Liver (tissue), 7 donors: ENCODE measurements at regions not wholly inside any gene's neighbourhood (a gene's known extent, or its start where the extent isn't known, plus 50 kb on each side); places are given as distances from the start of the nearest gene placed in this dataset.
A peak's percentile ranks its signal among the peaks of the same experiment; 100 is the strongest.

Experiments used
- DNase-seq: peaks from one replicate; pipeline ENCODE4 v3.0.0-alpha.2; 2017; ENCODE audit warnings: low spot score
- H3K27ac ChIP-seq, 2 donors: one replicate each; pipeline ENCODE4 v1.7.0; 2013; ENCODE audit warnings: inconsistent platforms in 2 of 2, low read length in 2 of 2, control low read depth in 1 of 2, low read depth in 1 of 2, mild to moderate bottlenecking in 1 of 2
- H3K27me3 ChIP-seq, 4 donors: one replicate each; pipeline versions ENCODE4 v1.6.1 to v1.7.0; 2013; ENCODE audit warnings: low read length in 3 of 4, inconsistent platforms in 1 of 4, mild to moderate bottlenecking in 1 of 4, moderate library complexity in 1 of 4; ENCODE audit not compliant: control insufficient read depth in 4 of 4, insufficient read depth in 4 of 4
- H3K36me3 ChIP-seq, 4 donors: one replicate each; pipeline versions ENCODE4 v1.6.1 to v1.7.0; 2013; ENCODE audit warnings: low read length in 3 of 4, mild to moderate bottlenecking in 3 of 4, low read depth in 1 of 4, moderate library complexity in 1 of 4; ENCODE audit not compliant: control insufficient read depth in 4 of 4, insufficient read depth in 3 of 4
- H3K4me1 ChIP-seq, 4 donors: one replicate each; pipeline versions ENCODE4 v1.6.1 to v1.7.0; 2013; ENCODE audit warnings: low read length in 3 of 4, mild to moderate bottlenecking in 3 of 4, moderate library complexity in 1 of 4; ENCODE audit not compliant: control insufficient read depth in 4 of 4, insufficient read depth in 4 of 4
- H3K4me3 ChIP-seq, 3 donors: one replicate each; pipeline versions ENCODE4 v1.6.1 to v1.7.0; 2013; ENCODE audit warnings: low read length in 3 of 3, control low read depth in 1 of 3, low read depth in 1 of 3, mild to moderate bottlenecking in 1 of 3
- H3K9ac ChIP-seq, 2 donors: one replicate each; pipeline ENCODE4 v1.7.0; 2013; ENCODE audit warnings: low read length in 2 of 2, mild to moderate bottlenecking in 2 of 2, moderate library complexity in 2 of 2, control low read depth in 1 of 2, low read depth in 1 of 2
- H3K9me3 ChIP-seq, 4 donors: one replicate each; pipeline versions ENCODE4 v1.6.1 to v1.7.0; 2013; ENCODE audit warnings: low read length in 3 of 4; ENCODE audit not compliant: control insufficient read depth in 4 of 4
- EGR1 ChIP-seq, 2 donors: IDR thresholded peaks; 2 replicates each; pipeline ENCODE4 v1.6.1; 2016 to 2018; ENCODE audit warnings: antibody characterized with exemption in 2 of 2, low read depth in 2 of 2
- FOXA1 ChIP-seq: IDR thresholded peaks from 2 replicates; pipeline ENCODE4 v1.6.1; 2016; ENCODE audit warnings: antibody characterized with exemption
- FOXA2 ChIP-seq: IDR thresholded peaks from 2 replicates; pipeline ENCODE4 v1.6.1; 2016; ENCODE audit warnings: antibody characterized with exemption
- GABPA ChIP-seq, 2 donors: IDR thresholded peaks in 1 of 2; conservative IDR thresholded peaks in 1 of 2; 2 replicates each; pipeline ENCODE4 v1.6.1; 2016; ENCODE audit warnings: antibody characterized with exemption in 2 of 2, mild to moderate bottlenecking in 1 of 2, moderate library complexity in 1 of 2
- HNF4A ChIP-seq, 2 donors: conservative IDR thresholded peaks; 2 replicates each; pipeline ENCODE4 v1.6.1; 2016; ENCODE audit warnings: antibody characterized with exemption in 2 of 2, mild to moderate bottlenecking in 2 of 2
- HNF4G ChIP-seq: IDR thresholded peaks from 2 replicates; pipeline ENCODE4 v1.6.1; 2016; ENCODE audit warnings: antibody characterized with exemption
- JUND ChIP-seq, 2 donors: IDR thresholded peaks; 2 replicates each; pipeline ENCODE4 v1.6.1; 2016; ENCODE audit warnings: antibody characterized with exemption in 2 of 2
- NR2F2 ChIP-seq: IDR thresholded peaks from 2 replicates; pipeline ENCODE4 v1.6.1; 2016; ENCODE audit warnings: antibody characterized with exemption
- RAD21 ChIP-seq, 2 donors: IDR thresholded peaks; 2 replicates each; pipeline ENCODE4 v1.6.1; 2016; ENCODE audit warnings: antibody characterized with exemption in 2 of 2, mild to moderate bottlenecking in 2 of 2
- RXRA ChIP-seq, 2 donors: IDR thresholded peaks; 2 replicates each; pipeline ENCODE4 v1.6.1; 2017 to 2018; ENCODE audit warnings: antibody characterized with exemption in 2 of 2, mild to moderate bottlenecking in 1 of 2
- SP1 ChIP-seq: IDR thresholded peaks from 2 replicates; pipeline ENCODE4 v1.6.1; 2018; ENCODE audit warnings: antibody characterized with exemption, mild to moderate bottlenecking
- TAF1 ChIP-seq: conservative IDR thresholded peaks from 2 replicates; pipeline ENCODE4 v1.6.1; 2016; ENCODE audit warnings: antibody characterized with exemption, mild to moderate bottlenecking
- YY1 ChIP-seq: IDR thresholded peaks from 2 replicates; pipeline ENCODE4 v1.6.1; 2016; ENCODE audit warnings: antibody characterized with exemption, mild to moderate bottlenecking
- TF ChIP-seq, protein P1 (sequence below): IDR thresholded peaks from 2 replicates; pipeline ENCODE4 v1.6.1; 2016; ENCODE audit warnings: antibody characterized with exemption
- TF ChIP-seq, protein P2 (sequence below): IDR thresholded peaks from 2 replicates; pipeline ENCODE4 v1.6.1; 2016; ENCODE audit warnings: antibody characterized with exemption
- TF ChIP-seq, protein P3 (sequence below): fragments of 150-350 bp; IDR thresholded peaks from 2 replicates; pipeline ENCODE4 v1.5.1; 2017; ENCODE audit warnings: improper control_type of control experiment, low read depth, low read length; ENCODE audit not compliant: missing input control
- TF ChIP-seq, protein P4 (sequence below): IDR thresholded peaks from 2 replicates; pipeline ENCODE4 v1.6.1; 2016; ENCODE audit warnings: antibody characterized with exemption
- TF ChIP-seq, protein P5 (sequence below): IDR thresholded peaks from 2 replicates; pipeline ENCODE4 v1.6.1; 2016; ENCODE audit warnings: antibody characterized with exemption, mild to moderate bottlenecking
- donor health status: healthy.
- donor health status: healthy.
- donor health status: healthy.
- donor health status: healthy.

DNA sequence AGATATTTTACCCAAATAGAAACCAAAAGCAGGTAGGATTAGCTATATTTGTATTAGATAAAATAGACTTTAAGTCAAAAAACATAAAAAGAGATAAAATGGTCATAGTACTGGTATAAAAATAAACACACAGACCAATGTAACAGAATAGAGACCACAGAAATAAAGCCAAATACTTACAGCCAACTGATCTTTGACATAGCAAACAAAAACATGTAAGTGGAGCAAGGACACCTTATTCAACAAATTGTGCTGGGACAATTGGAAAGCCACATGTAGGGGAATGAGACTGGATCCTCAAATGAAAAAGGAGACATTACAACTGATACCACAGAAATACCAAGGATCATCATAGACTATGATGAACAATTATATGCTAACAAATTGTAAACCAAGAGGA lies 94.5 kb upstream of the SIRPG start:
- Histone ChIP-seq H3K27ac (peak overlapping the region; percentile 3 to 68), H3K27me3 (no peaks in the 10 kb centered on the region), H3K4me1 (peaks cover 4 to 14% (median 5%) of the 10 kb centered on the region in 4 donors), H3K9me3 (no peaks in the 10 kb centered on the region), H3K36me3 (no peaks in the 10 kb centered on the region), H3K4me3 (no peak overlapping the region), H3K9ac (no peak overlapping the region)
- TF ChIP-seq, protein P1, sequence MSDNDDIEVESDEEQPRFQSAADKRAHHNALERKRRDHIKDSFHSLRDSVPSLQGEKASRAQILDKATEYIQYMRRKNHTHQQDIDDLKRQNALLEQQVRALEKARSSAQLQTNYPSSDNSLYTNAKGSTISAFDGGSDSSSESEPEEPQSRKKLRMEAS, result peak; percentile 68
- no peak for TF ChIP-seq GABPA (IDR thresholded peaks at IDR 0.05 in 1 of 2, conservative IDR thresholded peaks at IDR 0.05 in 1 of 2)
- TF ChIP-seq TAF1, result no peak
- peak; percentile 43 for TF ChIP-seq SP1
- TF ChIP-seq, protein P2, sequence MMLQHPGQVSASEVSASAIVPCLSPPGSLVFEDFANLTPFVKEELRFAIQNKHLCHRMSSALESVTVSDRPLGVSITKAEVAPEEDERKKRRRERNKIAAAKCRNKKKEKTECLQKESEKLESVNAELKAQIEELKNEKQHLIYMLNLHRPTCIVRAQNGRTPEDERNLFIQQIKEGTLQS, result no peak
- TF ChIP-seq, protein P3, sequence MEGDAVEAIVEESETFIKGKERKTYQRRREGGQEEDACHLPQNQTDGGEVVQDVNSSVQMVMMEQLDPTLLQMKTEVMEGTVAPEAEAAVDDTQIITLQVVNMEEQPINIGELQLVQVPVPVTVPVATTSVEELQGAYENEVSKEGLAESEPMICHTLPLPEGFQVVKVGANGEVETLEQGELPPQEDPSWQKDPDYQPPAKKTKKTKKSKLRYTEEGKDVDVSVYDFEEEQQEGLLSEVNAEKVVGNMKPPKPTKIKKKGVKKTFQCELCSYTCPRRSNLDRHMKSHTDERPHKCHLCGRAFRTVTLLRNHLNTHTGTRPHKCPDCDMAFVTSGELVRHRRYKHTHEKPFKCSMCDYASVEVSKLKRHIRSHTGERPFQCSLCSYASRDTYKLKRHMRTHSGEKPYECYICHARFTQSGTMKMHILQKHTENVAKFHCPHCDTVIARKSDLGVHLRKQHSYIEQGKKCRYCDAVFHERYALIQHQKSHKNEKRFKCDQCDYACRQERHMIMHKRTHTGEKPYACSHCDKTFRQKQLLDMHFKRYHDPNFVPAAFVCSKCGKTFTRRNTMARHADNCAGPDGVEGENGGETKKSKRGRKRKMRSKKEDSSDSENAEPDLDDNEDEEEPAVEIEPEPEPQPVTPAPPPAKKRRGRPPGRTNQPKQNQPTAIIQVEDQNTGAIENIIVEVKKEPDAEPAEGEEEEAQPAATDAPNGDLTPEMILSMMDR, result no peak
- peak in 1 of 2 donors; percentile 10 for TF ChIP-seq RAD21 (IDR thresholded peaks at IDR 0.05)
- no peak for TF ChIP-seq FOXA1
- TF ChIP-seq RXRA (IDR thresholded peaks at IDR 0.05), result peak in 1 of 2 donors; percentile 70
- no peak for TF ChIP-seq NR2F2
- TF ChIP-seq YY1, result peak; percentile 40
- no peak for TF ChIP-seq HNF4G
- TF ChIP-seq, protein P4, sequence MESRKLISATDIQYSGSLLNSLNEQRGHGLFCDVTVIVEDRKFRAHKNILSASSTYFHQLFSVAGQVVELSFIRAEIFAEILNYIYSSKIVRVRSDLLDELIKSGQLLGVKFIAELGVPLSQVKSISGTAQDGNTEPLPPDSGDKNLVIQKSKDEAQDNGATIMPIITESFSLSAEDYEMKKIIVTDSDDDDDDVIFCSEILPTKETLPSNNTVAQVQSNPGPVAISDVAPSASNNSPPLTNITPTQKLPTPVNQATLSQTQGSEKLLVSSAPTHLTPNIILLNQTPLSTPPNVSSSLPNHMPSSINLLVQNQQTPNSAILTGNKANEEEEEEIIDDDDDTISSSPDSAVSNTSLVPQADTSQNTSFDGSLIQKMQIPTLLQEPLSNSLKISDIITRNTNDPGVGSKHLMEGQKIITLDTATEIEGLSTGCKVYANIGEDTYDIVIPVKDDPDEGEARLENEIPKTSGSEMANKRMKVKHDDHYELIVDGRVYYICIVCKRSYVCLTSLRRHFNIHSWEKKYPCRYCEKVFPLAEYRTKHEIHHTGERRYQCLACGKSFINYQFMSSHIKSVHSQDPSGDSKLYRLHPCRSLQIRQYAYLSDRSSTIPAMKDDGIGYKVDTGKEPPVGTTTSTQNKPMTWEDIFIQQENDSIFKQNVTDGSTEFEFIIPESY, result no peak
- peak in 1 of 2 donors; percentile 46 for TF ChIP-seq JUND (IDR thresholded peaks at IDR 0.05)
- TF ChIP-seq FOXA2, result peak; percentile 39
- TF ChIP-seq EGR1 (IDR thresholded peaks at IDR 0.05; ENCODE audit: low read depth in 2 of 2), result no peak
- TF ChIP-seq, protein P5, sequence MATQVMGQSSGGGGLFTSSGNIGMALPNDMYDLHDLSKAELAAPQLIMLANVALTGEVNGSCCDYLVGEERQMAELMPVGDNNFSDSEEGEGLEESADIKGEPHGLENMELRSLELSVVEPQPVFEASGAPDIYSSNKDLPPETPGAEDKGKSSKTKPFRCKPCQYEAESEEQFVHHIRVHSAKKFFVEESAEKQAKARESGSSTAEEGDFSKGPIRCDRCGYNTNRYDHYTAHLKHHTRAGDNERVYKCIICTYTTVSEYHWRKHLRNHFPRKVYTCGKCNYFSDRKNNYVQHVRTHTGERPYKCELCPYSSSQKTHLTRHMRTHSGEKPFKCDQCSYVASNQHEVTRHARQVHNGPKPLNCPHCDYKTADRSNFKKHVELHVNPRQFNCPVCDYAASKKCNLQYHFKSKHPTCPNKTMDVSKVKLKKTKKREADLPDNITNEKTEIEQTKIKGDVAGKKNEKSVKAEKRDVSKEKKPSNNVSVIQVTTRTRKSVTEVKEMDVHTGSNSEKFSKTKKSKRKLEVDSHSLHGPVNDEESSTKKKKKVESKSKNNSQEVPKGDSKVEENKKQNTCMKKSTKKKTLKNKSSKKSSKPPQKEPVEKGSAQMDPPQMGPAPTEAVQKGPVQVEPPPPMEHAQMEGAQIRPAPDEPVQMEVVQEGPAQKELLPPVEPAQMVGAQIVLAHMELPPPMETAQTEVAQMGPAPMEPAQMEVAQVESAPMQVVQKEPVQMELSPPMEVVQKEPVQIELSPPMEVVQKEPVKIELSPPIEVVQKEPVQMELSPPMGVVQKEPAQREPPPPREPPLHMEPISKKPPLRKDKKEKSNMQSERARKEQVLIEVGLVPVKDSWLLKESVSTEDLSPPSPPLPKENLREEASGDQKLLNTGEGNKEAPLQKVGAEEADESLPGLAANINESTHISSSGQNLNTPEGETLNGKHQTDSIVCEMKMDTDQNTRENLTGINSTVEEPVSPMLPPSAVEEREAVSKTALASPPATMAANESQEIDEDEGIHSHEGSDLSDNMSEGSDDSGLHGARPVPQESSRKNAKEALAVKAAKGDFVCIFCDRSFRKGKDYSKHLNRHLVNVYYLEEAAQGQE, result peak; percentile 42
- peak; percentile 50 to 82 for TF ChIP-seq HNF4A (conservative IDR thresholded peaks at IDR 0.05)
- no peak for DNase-seq
